Mammary epithelial cell (primary cell): ENCODE measurements at regions not wholly inside any gene's neighbourhood (a gene's known extent, or its start where the extent isn't known, plus 50 kb on each side); places are given as distances from the start of the nearest gene placed in this dataset.

ENCODE experiments used
- CTCF ChIP-seq, 2 donors: IDR thresholded peaks in 1 of 2; conservative IDR thresholded peaks in 1 of 2; 2 replicates each; pipeline ENCODE4 v1.5.1; 2011 to 2012; ENCODE audit warnings: inconsistent platforms in 2 of 2, low read length in 2 of 2, mild to moderate bottlenecking in 2 of 2, control low read depth in 1 of 2, low read depth in 1 of 2; ENCODE audit not compliant: insufficient read depth in 1 of 2; ENCODE audit errors: extremely low read depth in 1 of 2
- EZH2 ChIP-seq: IDR thresholded peaks from 2 replicates; pipeline ENCODE4 v1.6.1; 2012; ENCODE audit warnings: low read length, inconsistent platforms, borderline replicate concordance

GRCh38 chr11:47918370-47918690 is 62.0 kb upstream of the PTPRJ start:
- TF ChIP-seq EZH2 (no peak), CTCF (conservative IDR thresholded peaks at IDR 0.05 in 1 of 2, IDR thresholded peaks at IDR 0.05 in 1 of 2; ENCODE audit: extremely low read depth in 1 of 2, insufficient read depth in 1 of 2, low read depth in 1 of 2, low read length in 2 of 2) (no peak)
